Natural killer cell (primary cell): ENCODE measurements at regions not wholly inside any gene's neighbourhood (a gene's known extent, or its start where the extent isn't known, plus 50 kb on each side); places are given as distances from the start of the nearest gene placed in this dataset.

Source experiments
- ATAC-seq, 3 donors: fragments of 150-1000 bp in 2 of 3; fragments of 200-7000 bp in 1 of 3; cut with Tn5 transposase; 1 replicate in 1 of 3; 2 replicates in 2 of 3; pipeline ENCODE4 v1.10.0; 2021; ENCODE audit warnings: mild to moderate bottlenecking in 2 of 3, moderate library complexity in 2 of 3
- DNase-seq, 2 donors: peaks; one replicate each; pipeline versions ENCODE4 v3.0.0 to v3.0.0-alpha.2; 2013 to 2021; ENCODE audit warnings: mixed read lengths in 1 of 2
- H3K27ac ChIP-seq: one replicate; pipeline ENCODE4 v1.5.1; 2013; ENCODE audit warnings: mild to moderate bottlenecking, low read length
- H3K27me3 ChIP-seq: one replicate; pipeline ENCODE4 v1.6.1; 2013; ENCODE audit warnings: low read length; ENCODE audit not compliant: control insufficient read depth, insufficient read depth
- H3K36me3 ChIP-seq: one replicate; pipeline ENCODE4 v1.6.1; 2013; ENCODE audit warnings: low read length; ENCODE audit not compliant: control insufficient read depth, insufficient read depth
- H3K4me1 ChIP-seq: one replicate; pipeline ENCODE4 v1.6.1; 2013; ENCODE audit warnings: low read length; ENCODE audit not compliant: control insufficient read depth, insufficient read depth
- H3K4me3 ChIP-seq: one replicate; pipeline ENCODE4 v1.5.1; 2013; ENCODE audit warnings: low read length
- H3K9me3 ChIP-seq: one replicate; pipeline ENCODE4 v1.6.1; 2013; ENCODE audit warnings: low read length; ENCODE audit not compliant: control insufficient read depth, insufficient read depth
- H3K27ac Mint-ChIP-seq, 2 donors: one replicate each; pipeline ENCODE4 v1.8.0; 2022; ENCODE audit warnings: mild to moderate bottlenecking in 2 of 2, mixed read lengths in 2 of 2, moderate library complexity in 1 of 2
- H3K27me3 Mint-ChIP-seq, 2 donors: one replicate each; pipeline ENCODE4 v1.8.0; 2022; ENCODE audit warnings: low read depth in 2 of 2, mixed read lengths in 2 of 2
- H3K36me3 Mint-ChIP-seq: one replicate; pipeline ENCODE4 v1.8.0; 2022; ENCODE audit warnings: mixed read lengths
- H3K4me1 Mint-ChIP-seq, 2 donors: one replicate each; pipeline ENCODE4 v1.8.0; 2022; ENCODE audit warnings: mixed read lengths in 2 of 2
- H3K4me3 Mint-ChIP-seq: one replicate; pipeline ENCODE4 v1.8.0; 2022; ENCODE audit warnings: mild to moderate bottlenecking, moderate library complexity, mixed read lengths
- H3K9me3 Mint-ChIP-seq, 2 donors: one replicate each; pipeline ENCODE4 v1.8.0; 2022; ENCODE audit warnings: mixed read lengths in 2 of 2
- WGBS: methylation state at CpG from one replicate; pipeline ENCODE4 v1.1.7; 2013; ENCODE audit warnings: missing lambda C conversion rate; ENCODE audit not compliant: insufficient coverage; 5-methylcytosine and 5-hydroxymethylcytosine counted together
- intact Hi-C: fragments of 100-400 bp; cut with micrococcal nuclease; formaldehyde crosslinking; loops from one replicate; pipeline ENCODE4 v1.14.2; 2022
- TF ChIP-seq, protein P1 (sequence below): fragments of 200-600 bp; IDR thresholded peaks from one replicate; pipeline ENCODE4 v1.8.0; 2022; ENCODE audit warnings: antibody characterized with exemption

DNA sequence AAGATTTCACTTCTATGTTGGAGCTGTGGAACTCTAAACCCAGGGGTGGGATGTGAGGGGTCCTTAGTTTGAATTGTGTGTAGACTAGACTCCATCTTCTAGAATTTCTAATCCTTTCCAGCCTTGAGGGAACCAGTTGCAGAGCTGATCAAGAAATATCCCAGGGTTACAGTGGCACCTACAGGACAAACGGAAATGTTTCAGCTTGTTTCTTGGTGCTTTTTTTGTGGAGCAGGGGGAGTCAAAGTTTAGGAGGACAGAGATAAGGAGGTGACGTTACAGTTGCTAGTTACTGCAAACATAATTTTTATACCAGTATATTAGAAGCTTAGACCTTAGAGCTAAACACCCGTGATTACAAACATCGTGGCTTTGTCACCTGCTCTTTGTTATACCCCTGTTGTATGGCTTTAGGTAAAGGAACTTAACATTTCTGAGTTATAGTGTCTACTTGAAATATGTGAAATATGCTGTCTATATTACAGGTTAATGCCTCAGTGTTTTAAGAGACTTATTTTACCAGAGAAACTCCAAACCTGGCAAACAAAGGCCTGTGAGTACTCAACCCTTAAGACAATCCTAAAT lies 84.5 kb upstream of the DYNC1I1 start:
- no peak overlapping the region for H3K27ac Mint-ChIP-seq
- no peak for DNase-seq
- H3K27me3 ChIP-seq: no peaks in the 10 kb centered on the region
- no peaks in the 10 kb centered on the region for H3K36me3 ChIP-seq
- H3K4me1 ChIP-seq: no peaks in the 10 kb centered on the region
- no peaks in the 10 kb centered on the region for H3K9me3 Mint-ChIP-seq
- H3K27me3 Mint-ChIP-seq: peaks cover 0 to 6% of the 10 kb centered on the region in 2 donors
- no peak overlapping the region for H3K27ac ChIP-seq
- no peaks in the 10 kb centered on the region for H3K9me3 ChIP-seq
- TF ChIP-seq, protein P1, sequence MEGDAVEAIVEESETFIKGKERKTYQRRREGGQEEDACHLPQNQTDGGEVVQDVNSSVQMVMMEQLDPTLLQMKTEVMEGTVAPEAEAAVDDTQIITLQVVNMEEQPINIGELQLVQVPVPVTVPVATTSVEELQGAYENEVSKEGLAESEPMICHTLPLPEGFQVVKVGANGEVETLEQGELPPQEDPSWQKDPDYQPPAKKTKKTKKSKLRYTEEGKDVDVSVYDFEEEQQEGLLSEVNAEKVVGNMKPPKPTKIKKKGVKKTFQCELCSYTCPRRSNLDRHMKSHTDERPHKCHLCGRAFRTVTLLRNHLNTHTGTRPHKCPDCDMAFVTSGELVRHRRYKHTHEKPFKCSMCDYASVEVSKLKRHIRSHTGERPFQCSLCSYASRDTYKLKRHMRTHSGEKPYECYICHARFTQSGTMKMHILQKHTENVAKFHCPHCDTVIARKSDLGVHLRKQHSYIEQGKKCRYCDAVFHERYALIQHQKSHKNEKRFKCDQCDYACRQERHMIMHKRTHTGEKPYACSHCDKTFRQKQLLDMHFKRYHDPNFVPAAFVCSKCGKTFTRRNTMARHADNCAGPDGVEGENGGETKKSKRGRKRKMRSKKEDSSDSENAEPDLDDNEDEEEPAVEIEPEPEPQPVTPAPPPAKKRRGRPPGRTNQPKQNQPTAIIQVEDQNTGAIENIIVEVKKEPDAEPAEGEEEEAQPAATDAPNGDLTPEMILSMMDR: peak; percentile 26
- H3K36me3 Mint-ChIP-seq: no peaks in the 10 kb centered on the region
- H3K4me3 Mint-ChIP-seq: no peak overlapping the region
- no peak for ATAC-seq
- peaks cover 7 to 10% of the 10 kb centered on the region in 2 donors for H3K4me1 Mint-ChIP-seq
- no peak overlapping the region for H3K4me3 ChIP-seq
- 45% methylated on average over 3 of the region's 4 CpGs for WGBS
- intact Hi-C loops: no loop called here

DNA sequence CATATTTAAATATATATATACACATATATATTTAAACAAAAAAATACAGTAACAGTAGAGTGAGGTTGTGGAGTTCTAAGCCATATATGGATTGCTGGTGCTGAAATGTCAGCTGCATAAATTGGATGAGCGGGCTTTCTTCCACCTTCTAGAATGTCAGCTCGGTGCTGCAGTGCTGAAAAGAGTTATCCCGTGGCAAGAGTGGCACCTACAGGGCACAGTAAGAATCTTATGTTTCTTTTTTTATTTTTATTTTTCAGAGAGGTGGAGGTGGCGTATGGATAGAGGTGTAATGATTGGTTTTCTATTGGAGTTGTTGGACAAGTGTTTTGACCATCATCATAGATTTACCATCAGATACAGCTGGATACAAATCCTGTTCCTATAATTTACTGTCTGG lies 86.2 kb upstream of the DYNC1I1 start:
- H3K27ac ChIP-seq: no peak overlapping the region
- Mint-ChIP-seq H3K27me3 (no peaks in the 10 kb centered on the region), H3K27ac (no peak overlapping the region), H3K4me1 (peaks cover 7 to 10% of the 10 kb centered on the region in 2 donors), H3K4me3 (no peak overlapping the region), H3K36me3 (no peaks in the 10 kb centered on the region), H3K9me3 (no peaks in the 10 kb centered on the region)
- ATAC-seq: peak; percentile 66 to 77 (median 72)
- DNase-seq: peak; percentile 9 to 17
- no peaks in the 10 kb centered on the region for H3K36me3 ChIP-seq
- H3K4me3 ChIP-seq: no peak overlapping the region
- no peaks in the 10 kb centered on the region for H3K4me1 ChIP-seq
- TF ChIP-seq, protein P1: peak; percentile 50
- H3K9me3 ChIP-seq: no peaks in the 10 kb centered on the region
- no peaks in the 10 kb centered on the region for H3K27me3 ChIP-seq
- WGBS: 16% methylated on average over 3 of the region's 4 CpGs
- intact Hi-C loops: loop anchor here (1.0 kb wide), 2 partner anchors 159 to 175 kb away; no protein-coding TSS in a partner anchor

DNA sequence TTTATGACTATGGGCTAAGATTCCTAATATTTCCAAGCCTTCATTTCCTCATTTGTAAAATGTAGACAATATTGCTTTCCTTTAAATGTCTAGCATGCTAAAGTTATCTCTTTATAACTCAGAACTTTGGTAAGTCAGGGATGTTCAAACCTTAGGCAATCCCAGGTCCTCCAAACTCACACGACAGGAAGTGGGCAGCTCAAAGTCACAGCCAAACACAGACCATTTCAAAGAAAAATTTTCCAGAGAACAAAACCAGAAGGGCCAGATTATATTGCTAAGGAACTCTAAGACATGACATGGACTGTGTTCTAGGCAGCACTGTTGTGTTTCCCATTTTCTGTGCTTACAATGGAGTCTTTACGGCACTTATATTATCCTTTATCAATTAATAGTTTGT lies 87.8 kb upstream of the DYNC1I1 start:
- no peak overlapping the region for H3K4me3 ChIP-seq
- 62% methylated on average over 1 of the region's 2 CpGs for WGBS
- ATAC-seq (no peak), DNase-seq (no peak)
- Mint-ChIP-seq H3K9me3 (no peaks in the 10 kb centered on the region), H3K27me3 (no peaks in the 10 kb centered on the region), H3K27ac (no peak overlapping the region), H3K4me1 (peaks cover 0 to 6% of the 10 kb centered on the region in 2 donors), H3K4me3 (no peak overlapping the region), H3K36me3 (no peaks in the 10 kb centered on the region)
- no peaks in the 10 kb centered on the region for H3K9me3 ChIP-seq
- TF ChIP-seq, protein P1: no peak
- no peaks in the 10 kb centered on the region for H3K27me3 ChIP-seq
- H3K36me3 ChIP-seq: no peaks in the 10 kb centered on the region
- intact Hi-C loops: no loop called here
- H3K27ac ChIP-seq: no peak overlapping the region
- no peaks in the 10 kb centered on the region for H3K4me1 ChIP-seq

DNA sequence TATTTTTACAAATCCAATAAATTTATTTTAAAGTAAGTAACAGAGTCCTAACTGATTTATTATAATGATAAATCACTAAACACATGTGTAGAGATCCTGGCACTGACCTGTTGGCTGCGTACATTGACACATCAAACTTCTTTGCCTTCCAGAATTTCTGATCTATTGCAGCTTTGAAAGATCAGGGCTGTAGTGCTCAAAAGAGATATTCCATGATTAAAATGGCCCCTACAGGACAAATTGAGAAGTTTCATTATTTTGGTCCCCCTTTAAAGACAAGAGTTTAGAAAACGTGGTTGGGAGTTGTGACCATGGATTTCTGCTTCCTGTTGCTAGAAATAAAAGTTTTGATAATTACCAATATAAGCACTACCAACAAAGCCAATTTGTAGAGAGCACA lies 87.7 kb upstream of the PDK4 start:
- Histone ChIP-seq H3K4me3 (no peak overlapping the region), H3K27ac (no peak overlapping the region), H3K36me3 (no peaks in the 10 kb centered on the region), H3K9me3 (no peaks in the 10 kb centered on the region), H3K27me3 (no peaks in the 10 kb centered on the region), H3K4me1 (no peaks in the 10 kb centered on the region)
- H3K27me3 Mint-ChIP-seq: no peaks in the 10 kb centered on the region
- ATAC-seq (peak in 1 of 3 donors; percentile 63), DNase-seq (no peak)
- H3K27ac Mint-ChIP-seq: no peak overlapping the region
- no peak overlapping the region for H3K4me3 Mint-ChIP-seq
- TF ChIP-seq, protein P1: no peak
- 83% methylated on average over 1 of the region's 2 CpGs for WGBS
- H3K36me3 Mint-ChIP-seq: no peaks in the 10 kb centered on the region
- intact Hi-C loops: no loop called here
- peaks cover 0 to 6% of the 10 kb centered on the region in 2 donors for H3K4me1 Mint-ChIP-seq
- H3K9me3 Mint-ChIP-seq: no peaks in the 10 kb centered on the region
